Stimulated activated CD4-positive, alpha-beta T cell treated with anti-CD3 and anti-CD28 coated beads, Interleukin-12 subunit alpha, Interleukin-12 subunit beta, amount 100 ng/mL, for 4 hours (primary cell): ENCODE measurements at regions not wholly inside any gene's neighbourhood (a gene's known extent, or its start where the extent isn't known, plus 50 kb on each side); places are given as distances from the start of the nearest gene placed in this dataset.
"Not testable (repeated sequence)": the region's sequence is repeated elsewhere in the genome, so short reads cannot be mapped to it uniquely, and the experiment has no call there.

Source experiments
- DNase-seq: peaks from one replicate; pipeline ENCODE4 v3.0.0-alpha.2; 2020

DNA sequence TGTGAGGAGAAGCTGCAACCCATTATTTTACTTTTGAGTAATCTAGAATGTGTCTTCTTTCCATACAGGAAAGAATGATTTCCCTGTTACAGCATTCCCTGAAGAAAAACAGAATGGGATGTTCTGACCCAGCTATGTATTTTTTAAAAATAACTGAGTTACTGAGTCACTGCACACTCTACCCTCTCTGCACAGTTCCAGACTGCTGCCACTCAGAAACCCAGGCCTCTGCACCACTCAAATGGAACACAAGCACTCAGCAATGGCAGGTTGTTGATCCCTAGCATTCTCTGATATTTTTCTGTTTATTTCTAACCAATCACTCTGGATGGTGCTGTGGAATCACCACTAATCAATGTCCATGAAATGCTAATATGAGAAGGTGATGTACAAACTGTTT is 1300.0 kb upstream of the FAM98A start:
- DNase-seq: no peak

DNA sequence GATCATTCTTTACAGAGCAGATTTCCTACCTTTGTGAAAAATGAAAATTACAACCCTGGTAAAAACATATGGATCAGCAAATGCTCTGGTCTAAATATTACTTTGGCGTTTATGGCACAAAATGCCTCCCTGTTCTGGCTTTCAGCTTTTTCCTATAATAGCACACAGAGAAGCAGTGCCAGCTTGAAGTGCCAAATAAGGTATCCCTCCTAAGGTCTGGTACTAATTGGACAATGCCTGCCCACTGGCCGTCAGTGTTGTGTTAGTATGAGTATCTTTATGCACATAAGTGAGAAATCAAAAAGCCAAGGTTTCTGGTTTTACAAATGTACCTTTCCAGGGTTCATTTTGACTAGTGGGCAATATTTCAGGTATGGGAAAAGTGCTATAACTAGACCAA is 1293.7 kb upstream of the FAM98A start:
- no peak for DNase-seq

DNA sequence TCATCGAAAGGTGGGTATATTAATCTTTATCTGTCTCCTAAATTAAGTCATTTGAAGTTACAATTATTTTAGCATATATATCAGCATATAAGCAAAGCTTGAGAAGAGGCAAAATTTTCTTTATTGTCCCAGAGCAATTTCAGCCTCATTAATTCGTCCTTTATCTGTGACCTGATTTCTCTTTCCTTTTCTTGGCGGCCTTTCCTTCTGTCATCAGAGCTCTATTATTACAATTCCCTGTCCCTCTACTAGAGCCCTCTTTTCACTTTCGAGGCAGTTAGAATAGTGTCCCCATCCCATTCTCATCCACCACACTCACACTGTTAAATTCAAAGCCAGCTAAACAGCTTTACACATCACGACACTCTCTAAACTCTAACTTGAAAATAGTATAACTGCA is 1293.2 kb upstream of the FAM98A start:
- DNase-seq: no peak

DNA sequence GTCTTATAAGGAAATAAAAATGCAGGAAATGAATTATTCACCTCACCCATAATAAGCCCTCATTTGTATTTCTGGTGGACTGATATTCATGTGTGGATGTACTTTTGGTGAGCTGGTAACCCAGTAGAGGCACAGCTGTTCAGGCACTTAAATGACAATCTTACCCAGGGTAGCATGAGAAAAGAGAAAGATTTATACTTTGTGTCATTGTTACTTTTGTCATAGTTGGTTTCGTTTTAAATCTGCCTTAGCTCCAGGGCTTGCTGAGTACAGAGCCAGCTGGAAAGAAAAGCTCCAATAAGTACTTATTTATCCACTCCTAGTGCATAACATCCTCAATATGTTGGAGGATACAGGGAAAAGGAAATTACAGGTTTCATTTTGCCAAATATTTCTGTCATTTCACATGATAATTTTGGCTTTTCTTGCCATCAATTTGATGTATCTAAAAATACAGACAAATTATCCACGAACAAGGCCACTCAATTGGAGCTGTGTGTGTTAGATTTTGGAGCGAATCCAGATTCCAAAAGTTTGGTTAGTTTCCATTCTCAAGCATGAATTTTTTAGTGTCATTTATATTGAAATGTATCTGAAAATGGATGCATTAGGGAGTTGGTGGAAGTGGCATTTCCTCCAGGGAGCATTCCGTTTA is 1276.1 kb upstream of the FAM98A start:
- no peak for DNase-seq

DNA sequence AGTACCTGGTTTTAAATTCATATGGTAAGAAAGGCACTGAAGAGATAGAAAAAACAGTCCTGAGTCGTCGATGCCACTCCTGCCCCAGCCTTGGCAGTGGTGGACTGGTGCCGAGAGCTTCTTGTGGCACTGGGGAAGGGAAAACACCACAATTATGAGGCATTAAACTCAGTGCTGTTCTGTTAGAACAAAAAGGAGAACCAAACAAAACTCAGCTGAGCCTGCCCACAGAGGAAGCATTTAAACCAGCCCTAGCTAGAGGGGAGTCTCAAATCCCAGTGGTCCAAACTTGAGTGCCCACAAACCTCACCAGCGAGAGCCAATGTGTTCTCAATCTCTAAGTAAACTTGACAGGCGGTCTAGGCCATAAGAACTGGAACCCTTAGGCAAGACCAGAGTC is 1254.5 kb upstream of the FAM98A start:
- DNase-seq: no peak

DNA sequence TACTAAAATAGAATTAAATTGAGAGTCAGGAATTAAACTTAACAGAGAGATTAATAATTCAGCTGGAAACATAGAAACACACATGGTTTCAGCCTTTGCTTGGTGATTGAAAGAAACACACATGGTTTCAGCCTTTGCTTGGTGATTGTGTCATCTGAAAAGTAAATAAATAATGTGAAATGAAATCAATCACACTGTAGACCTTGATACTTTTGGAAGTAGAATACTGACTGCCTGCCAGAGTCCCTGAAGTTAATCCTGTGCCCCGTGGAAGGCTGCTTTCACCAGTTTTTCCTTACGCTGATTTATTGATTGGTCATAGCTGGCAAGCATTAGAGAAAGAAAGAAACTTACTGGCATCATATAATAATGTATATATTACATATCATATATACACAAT is 1252.7 kb upstream of the FAM98A start:
- DNase-seq: no peak

DNA sequence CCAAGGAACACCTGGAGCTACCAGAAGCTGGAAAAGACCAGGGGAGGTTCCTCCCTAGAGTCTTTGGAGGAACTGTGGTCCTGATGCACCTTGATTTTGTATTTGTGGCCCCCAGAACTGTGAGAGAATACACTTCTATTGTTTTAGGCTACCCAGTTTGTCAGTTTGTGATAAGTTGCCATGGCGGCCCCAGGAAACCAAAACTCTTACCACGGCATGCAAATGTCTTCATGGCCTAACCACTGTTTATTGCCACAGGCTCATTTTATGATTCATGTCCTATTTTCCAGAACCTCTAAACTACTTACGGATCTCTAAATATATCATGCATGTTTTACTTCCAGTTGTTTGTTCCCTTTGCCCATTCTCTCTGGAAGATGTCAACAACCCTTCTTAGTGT is 1250.7 kb upstream of the FAM98A start:
- no peak for DNase-seq

DNA sequence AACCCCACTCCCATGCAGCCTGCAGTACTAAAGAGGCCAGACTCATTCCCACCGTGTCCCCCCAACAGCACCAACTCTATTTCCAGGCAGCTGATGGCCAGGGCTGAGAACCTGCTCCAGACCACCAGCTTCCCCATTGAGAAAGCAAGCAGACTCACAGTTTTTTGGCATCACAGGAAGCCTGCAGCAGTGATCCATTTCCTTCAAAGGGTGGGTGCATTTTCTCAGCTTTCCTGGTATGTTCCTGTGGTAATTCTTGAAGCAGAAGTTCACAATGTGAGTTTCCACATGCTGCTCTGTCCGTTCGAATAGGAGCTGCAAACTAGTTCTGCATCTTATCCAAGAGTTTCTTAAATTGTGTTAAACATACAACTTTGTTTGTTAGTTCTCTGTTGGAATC is 1249.6 kb upstream of the FAM98A start:
- DNase-seq: no peak

DNA sequence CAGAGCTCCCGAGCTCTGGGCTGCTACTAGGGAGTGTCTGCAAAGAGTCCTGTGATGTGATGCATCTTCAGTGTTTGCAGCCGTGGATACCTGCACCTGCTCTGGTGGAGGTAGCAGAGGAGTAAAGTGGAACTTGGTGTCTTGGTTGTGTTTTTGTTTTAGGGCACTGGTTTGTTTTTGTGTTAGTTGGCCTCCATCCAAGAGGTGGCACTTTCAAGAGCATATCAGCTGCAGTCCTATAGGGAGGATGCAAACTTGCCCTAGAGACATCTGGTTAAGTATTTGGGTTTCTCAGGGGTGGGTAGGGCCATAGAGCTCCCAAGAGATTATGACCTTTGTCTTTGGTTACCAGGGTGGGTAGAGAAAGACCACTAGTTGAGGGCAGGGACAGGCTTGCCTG is 1249.0 kb upstream of the FAM98A start:
- no peak for DNase-seq

DNA sequence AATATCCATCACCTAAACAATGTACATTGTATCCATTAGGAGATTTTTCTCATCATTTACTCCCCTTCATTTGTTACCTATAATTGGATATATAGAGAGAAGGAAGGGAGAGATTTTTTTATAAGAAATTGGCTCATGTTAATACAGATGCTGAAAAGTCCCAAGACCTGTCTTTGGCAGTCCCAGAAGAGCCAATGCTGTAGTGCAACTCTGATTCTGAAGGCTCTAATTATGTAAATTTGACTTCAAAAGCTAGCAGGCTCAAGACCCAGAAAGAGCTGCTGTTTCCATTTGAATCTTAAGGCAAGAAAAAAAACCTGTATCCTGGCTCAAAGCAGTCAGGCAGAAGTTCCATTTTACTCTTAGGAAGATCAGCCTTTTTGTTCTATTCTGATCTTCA is 1245.5 kb upstream of the FAM98A start:
- DNase-seq: no peak

DNA sequence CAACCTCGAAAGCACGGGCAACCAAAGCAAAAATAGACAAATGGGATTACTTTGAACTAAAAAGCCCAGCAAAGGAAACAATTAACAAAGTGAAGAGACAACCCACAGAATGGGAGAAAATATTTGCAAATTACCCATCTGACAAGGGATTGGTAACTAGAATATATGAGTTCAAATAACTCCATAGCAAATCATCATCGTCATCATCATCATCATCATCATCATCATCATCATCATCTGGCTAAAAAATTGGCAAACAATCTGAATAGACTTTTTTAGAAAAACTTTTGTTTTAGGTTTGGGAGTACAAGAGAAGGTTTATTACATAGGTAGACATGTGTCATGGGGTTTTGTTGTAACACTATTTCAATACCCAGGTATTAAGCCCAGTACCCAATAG is 1239.3 kb upstream of the FAM98A start:
- DNase-seq: no peak

DNA sequence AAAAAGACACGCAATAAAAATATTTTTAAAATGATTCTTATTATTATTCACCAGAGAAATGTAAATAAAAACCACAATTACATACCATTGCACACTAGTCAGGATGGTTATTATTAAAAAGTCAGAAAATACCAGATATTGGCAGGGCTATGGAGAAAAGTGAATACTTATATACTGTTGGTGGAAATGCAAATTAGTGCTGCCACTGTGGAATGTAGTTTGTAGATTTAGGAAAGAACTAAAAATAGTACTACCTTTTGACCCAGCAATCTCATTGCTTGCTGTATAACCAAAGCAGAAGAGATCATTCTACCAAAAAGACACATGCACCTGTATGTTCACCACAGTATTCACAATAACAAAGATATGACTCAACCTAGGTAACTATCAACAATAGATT is 1237.3 kb upstream of the FAM98A start:
- DNase-seq: no peak

DNA sequence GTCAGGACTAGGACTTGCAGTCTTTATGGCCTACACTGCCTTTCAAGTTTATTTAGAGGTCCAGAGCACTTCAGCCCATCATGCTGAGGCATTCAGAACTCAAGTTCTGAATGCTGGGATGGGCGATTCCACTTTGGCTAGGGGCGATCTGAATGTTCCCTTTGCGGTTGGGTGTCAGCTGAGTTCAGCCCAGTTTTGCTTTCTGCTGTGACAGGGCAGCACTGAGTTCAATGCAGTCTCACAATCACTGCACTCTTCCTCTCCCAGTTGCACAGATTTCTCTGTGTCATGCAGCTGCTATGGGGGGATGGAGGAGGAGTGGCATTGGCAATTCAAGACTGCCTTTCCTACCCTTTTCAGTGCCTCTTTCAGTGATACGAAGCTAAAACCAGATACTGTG is 1232.0 kb upstream of the FAM98A start:
- no peak for DNase-seq

DNA sequence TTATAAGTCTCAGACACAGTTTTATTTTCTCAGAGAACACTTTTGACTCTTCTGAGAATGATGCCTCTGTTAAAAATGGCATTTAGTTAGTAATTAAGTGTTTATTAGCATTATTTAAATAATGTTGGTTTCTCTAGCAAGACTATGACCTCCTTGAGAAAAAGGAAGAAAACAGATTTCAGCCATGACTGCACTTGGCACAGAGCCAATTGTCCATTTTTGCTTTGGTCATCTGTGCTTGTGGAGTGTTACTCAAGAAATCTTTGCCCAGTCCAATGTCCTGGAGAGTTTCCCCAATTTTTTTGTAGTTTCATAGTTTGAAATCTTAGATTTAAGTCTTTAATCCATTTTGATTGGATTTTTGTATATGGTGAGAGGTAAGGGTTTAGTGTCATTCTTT is 1229.4 kb upstream of the FAM98A start:
- DNase-seq: no peak

DNA sequence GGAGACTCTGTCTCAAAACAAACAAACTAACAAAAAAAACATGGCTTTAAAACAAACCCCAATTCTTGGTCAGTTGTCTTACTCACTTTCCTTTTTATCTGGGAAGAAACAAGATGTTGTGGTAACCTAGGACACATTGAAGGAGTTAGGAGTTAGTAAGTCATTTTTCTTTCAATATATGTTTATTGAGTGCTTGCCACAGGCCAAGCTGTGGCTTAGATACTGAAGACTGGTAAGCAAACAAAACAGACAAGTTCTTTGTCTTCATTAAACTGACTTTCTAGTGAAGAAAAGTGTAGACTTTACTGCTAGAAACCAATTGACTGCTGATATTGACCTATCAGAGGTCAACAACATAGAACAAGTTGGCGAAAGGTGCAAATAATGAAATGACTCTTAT is 1228.3 kb upstream of the FAM98A start:
- DNase-seq: no peak

DNA sequence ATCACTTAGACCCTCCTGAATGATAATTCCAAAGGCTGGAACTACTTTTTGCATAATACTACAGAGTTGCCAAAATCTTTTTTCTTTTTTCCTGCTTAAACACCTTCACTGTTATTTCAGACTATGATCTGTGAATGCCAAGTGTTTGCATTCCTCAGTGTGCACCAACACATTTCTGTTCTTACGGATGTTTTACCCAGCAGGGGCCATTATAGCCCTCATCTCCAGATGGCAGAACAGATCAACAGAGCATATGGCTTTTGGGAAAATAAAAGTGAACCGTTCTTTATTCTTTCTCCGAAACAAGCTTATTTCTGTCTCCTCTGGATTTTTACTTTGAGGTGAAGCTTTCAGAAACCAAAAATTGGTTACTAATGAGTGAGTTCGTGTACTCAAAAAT is 1226.6 kb upstream of the FAM98A start:
- no peak for DNase-seq

DNA sequence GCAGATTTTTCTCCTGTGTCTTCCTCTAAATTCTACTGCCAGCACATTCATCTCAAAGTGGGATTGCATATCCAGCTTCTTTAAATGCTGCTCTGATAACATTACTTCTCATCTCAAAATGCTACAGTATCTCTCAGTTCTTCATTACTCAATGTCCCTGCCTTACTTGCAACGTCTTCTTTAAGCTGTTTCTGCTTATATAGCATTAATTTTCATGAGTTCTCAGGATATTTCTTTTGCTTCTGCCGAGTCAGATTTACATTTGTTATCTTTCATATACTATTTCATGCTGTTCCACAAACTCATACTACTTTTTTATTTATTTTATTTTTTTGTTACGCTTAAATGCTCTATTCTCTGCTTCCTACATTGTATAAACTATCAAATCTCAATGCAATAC is 1223.5 kb upstream of the FAM98A start:
- DNase-seq: no peak

DNA sequence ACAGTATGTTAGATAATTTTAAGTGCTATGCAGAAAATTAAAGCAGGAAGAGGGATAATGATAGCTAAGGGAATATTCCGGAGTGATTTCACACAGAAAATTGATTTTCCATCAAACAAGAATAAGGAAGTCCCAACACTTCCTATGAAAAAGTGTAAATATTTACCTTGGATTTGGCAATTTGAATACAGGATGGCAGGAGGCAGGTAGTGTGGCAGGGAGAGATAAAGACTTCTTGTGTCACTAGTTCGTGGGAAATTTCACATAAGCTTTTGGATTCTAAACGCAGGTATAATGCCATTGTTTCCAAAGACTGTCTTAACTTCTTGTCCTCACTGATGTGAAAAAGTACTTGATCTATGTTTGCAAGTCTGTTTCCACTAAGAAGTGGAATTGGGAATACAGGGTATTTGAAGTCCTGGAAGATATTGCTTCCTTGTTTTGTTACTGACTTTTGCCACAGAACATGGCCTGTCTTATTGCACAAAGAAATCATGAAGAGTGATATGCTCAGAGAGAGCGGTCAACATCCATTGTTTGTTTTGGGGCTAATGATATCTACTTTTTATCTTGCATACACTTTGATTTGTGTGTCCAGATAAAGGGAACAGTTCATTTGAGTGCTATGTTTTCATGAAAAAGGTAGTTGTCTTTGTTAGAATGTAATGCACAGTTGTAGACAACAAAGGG is 1216.1 kb upstream of the FAM98A start:
- no peak for DNase-seq

DNA sequence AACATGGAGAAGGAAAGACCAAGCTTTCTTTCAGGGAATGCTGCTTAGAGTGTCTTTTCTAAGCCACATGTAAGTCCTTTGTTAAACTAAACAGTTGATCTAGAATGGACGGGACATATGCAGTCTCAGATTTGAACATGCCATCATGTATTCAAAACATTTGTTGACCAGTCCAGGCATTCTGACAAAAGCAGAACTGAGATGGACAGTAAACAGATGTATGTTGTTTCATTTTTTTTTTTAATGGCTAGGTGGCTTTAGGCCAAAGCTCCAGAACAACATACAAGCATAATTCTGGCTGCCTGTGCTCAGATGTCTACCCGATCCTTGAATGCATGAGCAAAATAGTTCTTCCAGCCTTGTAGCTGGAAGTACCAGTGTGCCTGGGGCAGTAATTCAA is 1211.4 kb upstream of the FAM98A start:
- no peak for DNase-seq

DNA sequence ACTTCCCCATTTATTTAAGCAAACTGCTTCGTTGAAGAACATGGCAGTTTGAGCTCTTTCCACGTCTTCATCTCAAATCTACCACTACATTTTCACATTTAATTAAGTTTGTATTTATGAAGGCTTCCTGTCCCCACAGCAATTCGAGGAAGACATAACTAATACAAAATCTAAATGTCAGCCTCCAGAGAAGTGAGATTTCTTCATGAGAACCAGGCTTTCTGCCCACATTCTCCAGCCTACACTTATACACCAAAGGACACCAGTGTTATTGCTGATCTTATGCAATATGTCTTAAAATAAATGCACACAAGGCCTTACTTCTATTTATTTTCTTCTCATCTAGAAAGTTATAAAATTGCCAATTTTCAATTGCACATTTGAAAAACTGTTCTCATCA is 1209.3 kb upstream of the FAM98A start:
- no peak for DNase-seq

DNA sequence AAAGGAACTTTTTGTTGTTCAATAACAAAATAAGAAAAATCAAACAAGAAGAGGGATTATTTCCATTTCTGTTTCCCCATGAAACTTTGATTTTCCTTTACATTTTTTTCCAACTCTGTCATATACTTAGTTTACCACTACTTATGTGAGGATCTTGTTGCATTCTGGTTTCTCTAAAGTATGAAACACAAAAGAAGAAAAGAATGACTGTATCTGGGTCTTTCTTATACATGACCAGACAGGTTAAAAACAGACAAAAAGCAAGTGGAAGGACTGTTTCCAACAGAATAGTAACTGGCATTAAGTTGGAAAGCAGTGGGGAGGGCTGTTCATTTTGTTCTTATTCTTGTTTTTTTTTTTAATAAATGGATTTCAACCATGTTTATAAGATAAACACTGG is 1207.8 kb upstream of the FAM98A start:
- no peak for DNase-seq

DNA sequence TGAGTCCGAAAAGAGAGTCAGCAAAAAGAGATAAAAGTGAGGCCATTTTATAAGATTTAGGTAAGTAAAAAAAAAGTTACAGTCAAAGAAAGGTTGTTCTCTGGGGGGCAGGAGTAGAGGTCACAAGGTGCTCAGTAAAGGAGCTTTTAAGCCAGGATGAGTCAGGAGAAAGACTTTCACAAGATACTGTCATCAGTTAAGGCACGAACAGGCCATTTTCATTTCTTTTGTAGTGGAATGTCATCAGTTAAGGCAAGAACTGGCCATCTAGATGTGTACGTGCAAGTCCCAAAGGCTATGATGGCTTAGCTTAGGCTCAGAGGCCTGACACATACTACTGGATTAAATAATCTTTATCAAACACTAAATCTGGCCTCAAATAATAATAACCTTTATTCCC is 1207.3 kb upstream of the FAM98A start:
- no peak for DNase-seq

DNA sequence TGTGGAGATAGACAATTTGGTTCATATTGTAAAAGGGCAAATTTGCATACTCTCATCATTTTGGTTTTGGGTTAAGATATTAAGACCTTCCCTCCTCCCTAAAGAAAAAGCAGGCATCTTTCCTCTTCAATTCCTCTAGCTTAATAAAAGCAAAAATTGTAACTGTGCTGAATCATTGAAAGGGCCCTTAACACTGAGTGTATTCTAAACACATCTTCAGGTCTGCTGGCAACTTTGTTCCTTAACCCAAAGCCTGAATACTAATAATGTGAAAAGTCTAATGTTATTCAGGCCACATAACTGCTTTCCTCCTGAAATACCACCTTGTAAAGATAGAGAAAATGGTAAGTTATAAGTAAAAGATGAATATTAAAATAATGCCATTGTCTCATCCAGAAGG is 1200.5 kb upstream of the FAM98A start:
- no peak for DNase-seq

DNA sequence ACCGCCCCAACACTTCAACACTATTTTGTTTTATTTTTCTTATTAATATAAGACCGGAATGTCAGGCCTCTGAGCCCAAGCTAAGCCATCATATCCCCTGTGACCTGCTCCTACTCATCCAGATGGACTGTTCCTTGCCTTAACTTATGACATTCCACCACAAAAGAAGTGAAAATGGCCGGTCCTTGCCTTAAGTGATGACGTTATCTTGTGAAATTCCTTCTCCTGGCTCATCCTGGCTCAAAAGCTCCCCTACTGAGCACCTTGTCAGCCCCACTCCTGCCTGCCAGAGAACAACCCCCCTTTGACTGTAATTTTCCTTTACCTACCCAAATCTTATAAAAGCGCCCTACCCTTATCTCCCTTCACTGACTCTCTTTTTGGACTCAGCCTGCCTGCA is 1196.5 kb upstream of the FAM98A start:
- DNase-seq: not testable (repeated sequence)

DNA sequence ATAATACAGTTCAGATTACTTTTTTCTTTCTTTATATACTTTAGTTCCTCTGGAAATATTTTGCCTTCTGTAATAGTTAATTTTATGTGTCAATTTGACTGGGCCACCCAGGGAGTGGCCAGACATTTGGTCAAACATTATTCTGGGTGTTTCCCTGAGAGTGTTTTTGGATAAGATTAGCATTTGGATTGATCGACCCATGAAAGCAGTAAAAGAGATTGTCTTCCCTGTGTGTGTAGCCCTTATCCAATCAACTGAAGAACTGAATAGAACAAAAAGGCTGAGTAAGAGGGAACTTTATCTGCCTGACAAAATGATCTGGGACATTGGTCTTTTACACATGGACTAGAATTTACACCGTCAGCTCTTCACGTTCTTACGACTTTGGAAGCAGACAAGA is 1190.1 kb upstream of the FAM98A start:
- DNase-seq: no peak
